ENCODE measurements at regions not wholly inside any gene's neighbourhood (a gene's known extent, or its start where the extent isn't known, plus 50 kb on each side); places are given as distances from the start of the nearest gene placed in this dataset.

GRCh38 chr2:121028577-121028976 lies 256.4 kb downstream of the TFCP2L1 start:
- no peak for DNase-seq (ENCODE audit: low read depth)

- no peak for DNase-seq (ENCODE audit: low read depth)
Measured at GRCh38 chr2:121030523-121030922, 254.5 kb downstream of the TFCP2L1 start.

DNA sequence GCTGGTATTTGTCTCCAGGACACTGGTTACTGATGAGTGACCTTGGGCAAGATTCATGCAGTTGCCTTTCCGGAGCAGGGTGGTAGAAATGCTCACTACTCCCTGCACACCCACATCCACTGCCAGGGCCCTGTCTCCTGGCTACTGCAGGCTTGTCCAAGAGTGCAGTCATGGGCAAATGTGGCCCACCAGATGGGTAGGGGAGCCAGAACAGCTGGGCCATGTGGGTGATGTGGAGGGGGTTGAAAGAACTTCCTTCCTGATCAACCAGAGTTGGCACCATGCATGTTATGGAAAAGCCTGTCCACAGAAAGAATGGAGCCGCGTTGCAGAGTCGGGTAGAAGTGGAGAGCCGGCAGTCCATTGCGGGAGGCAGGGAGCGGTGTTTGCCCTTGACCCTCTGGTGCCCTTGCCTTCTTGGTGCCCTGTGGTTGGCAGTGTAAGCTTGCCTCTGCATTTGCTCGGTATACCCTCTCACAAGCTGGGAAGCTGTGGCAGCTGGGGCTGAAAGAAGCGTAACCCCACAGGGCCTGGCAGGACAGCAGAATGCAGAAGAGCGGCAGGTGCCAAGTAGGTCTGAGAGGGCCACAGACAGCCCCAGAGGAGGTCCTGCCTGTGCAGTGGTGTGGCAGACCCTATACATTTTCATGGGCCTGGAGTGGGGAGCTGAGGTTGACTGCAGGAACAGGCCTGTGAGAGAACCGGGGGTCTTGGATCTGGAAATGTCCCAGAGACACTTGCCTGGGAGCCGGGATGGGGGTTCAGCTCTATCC lies 253.2 kb downstream of the TFCP2L1 start:
- DNase-seq (ENCODE audit: low read depth), result no peak

- DNase-seq (ENCODE audit: low read depth), result no peak
Measured at GRCh38 chr2:121033461-121033996, 251.5 kb downstream of the TFCP2L1 start.

DNA sequence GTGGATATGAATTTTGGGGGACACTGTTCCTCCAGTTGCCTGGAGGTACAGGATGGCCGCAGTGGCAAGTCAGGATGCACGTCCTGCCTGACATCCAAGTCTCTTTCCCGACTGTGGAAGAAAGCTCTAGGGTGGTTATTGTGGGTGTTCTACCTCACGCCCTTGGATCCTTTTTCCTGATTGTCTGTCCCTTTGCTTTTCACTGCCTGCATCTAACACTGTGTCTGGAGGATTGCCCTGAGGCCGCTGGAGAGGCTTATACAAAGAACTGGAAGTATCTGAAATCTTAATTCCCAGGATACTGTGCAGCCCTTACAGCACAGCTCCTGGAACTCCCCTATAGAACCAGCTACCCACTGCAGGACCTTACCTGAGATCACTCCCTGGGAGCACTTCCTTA lies 250.5 kb downstream of the TFCP2L1 start:
- DNase-seq (ENCODE audit: low read depth), result no peak

DNA sequence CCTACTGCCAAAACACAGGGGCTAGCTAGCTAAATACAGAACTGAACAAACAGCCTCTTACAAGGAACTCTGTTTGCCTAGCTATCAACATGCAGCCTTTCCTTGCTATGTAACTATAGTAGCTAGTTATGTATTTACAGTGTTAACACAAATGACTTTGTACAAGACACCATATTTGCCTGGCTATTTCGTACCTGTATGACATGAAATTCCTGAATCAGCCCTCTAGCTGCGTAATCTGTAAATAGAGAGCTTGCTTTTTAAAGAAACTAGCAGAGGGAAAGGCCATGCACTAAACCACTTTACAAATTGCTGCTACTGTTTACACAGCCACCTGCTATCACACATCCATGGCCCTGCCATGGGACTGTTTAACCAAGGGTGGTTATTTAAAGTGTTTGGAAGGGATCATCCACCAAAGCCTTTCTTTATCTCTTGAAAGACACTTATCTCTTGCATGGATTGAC lies 248.7 kb downstream of the TFCP2L1 start:
- DNase-seq (ENCODE audit: low read depth), result no peak

DNA sequence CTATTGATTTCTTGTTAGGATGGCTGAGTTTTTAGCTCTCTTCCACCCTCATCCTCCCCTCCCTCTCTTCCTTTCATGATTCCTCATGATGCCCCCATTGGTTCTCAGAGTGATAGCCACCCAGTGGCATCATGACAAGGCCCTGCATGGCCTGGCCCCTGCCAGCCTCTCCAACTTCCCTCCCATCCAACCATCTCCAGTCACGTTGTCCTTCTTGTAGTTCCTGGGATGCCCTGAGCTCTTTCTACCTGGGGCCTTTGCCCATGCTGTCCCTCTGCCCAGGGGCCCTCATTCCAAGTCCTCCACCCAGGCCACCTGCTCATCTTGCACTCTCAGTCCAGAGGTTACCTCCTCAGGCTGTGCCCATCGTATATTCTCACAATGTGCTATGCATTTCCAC lies 247.5 kb downstream of the TFCP2L1 start:
- DNase-seq (ENCODE audit: low read depth), result no peak

DNA sequence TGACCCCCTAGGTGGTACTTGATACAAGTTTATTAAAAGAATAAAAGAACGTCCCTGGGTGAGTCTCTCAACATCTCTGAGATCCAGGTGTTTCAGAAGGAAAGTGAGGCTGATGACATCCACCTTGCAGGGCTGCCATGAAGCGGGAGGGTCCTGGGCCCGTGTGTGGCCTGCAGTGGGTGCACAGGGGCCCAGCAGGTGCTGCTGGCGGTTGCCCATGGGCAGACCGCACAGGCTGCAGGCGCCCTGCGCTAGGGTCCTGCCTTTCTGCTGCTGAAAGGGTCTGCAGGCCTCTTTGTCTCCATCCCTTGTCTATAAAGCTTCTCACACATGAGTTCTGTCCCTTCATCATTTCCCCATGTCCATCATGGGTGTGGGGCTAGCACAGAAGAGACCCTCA lies 247.0 kb downstream of the TFCP2L1 start:
- no peak for DNase-seq (ENCODE audit: low read depth)

DNA sequence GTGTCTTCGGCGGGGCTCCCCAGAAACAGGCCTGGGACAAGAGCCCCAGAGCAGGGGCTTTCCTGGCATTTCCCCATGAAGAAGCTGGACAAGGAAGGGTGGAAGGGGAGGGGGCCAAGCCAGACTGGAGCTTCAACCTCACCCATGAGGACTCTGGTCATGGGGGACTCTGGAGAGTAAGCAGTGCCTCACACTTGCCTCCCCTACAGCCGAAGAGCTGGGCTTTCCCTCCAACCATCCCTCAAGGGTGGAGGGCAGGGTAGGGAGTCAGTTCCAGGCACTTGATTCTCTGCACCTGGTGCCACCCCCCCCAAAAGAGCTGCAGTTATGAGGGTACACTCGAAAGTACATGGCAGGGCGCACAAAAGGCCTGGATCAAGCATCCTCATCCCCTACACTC lies 246.6 kb downstream of the TFCP2L1 start:
- no peak for DNase-seq (ENCODE audit: low read depth)

DNA sequence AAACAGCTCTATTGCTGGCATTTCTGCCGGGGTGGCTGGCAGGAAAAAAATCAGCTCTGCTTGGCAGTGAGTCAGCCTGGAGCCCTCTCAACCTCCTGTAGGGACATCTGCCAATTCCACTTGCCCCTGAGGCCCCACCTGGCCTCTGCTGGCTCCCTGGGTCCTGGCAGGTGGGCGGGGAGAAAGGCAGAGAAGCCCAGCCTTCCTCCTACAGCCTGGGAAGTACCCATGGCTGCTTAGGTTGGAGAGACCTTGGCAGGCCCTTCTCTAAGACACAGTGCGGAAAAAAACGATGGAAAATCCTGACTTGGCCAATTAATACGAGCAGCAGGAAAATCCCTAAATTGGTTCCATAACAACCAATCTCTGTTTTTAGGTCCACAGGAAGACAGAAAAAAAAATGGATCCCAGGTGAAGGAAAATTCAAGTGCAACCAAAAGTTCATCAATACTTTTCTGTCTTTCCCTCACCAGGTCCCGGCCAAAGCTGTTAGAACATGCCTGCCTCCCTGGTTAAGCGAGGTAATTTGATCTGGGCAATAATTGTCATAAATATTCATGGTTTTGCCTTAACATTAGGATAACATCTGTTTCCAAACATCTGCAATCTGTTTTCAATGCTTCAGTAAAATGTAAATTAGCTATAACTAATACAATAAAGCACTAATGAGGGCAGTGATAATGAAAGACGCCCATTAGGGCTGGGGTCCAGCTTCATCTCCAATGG lies 245.9 kb downstream of the TFCP2L1 start:
- no peak for DNase-seq (ENCODE audit: low read depth)

- DNase-seq (ENCODE audit: low read depth), result no peak
Measured at GRCh38 chr2:121039679-121040078, 245.3 kb downstream of the TFCP2L1 start.

DNA sequence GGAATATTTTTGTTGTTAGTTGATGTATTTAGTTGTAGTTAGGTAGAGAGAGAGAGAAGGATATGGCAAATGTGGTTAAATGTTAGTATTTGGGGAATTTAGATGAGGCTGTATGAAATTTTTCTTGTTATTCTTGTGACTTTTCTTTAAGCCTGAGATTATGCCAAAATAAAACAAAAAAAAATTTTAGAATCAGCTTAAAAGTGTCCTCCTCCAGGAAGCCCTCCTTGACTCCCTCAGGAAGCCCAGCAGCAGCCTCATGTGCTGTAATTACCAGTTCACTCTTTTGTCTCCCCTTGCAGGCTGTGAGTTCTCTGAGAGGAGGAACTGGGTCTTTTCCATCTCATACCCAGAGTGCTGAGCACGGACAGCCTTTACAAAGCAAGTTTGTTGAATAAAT lies 243.5 kb downstream of the TFCP2L1 start:
- DNase-seq (ENCODE audit: low read depth), result no peak

- DNase-seq (ENCODE audit: low read depth), result no peak
Measured at GRCh38 chr2:121043061-121043826, 241.8 kb downstream of the TFCP2L1 start.

- DNase-seq (ENCODE audit: low read depth), result no peak
Measured at GRCh38 chr2:121043827-121044222, 241.2 kb downstream of the TFCP2L1 start.

DNA sequence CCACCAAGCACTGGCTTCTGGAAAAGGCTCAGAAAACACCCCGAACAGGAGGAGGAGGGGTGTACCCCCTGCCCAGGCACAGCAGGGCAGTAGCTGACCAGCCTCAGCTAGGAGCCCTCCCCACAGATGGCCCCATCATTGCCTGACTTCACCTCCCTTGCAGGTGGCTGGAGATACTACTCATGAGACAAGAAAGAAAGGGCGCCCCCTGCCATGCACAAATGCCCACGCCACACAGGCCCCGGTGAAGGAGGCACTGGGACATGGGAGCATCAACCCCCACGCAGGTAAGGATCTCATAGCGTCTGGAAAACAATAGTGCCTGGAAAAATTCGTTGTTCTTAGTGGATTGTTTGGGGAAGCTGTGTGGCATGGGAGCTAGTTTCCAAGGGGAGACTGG lies 240.6 kb downstream of the TFCP2L1 start:
- DNase-seq (ENCODE audit: low read depth), result no peak

DNA sequence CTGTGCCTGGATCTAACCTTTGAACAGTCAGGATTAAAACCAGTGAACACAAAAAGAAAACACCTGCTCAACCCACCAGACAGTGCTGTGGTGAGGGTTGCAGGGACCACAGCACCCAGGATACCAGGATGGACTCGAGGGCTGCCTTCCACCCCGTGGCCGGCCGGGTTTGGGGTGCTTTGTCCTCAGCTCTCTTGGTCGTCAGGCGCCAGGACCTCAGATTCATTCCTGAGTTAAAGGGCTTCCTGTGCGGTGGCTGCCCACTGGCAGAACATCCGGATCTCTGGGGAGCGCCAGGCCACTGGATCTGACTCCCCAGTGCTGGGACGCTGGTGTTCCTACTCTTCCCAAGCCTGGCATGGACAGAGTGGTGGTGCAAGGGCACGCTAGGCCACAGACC lies 239.8 kb downstream of the TFCP2L1 start:
- no peak for DNase-seq (ENCODE audit: low read depth)

DNA sequence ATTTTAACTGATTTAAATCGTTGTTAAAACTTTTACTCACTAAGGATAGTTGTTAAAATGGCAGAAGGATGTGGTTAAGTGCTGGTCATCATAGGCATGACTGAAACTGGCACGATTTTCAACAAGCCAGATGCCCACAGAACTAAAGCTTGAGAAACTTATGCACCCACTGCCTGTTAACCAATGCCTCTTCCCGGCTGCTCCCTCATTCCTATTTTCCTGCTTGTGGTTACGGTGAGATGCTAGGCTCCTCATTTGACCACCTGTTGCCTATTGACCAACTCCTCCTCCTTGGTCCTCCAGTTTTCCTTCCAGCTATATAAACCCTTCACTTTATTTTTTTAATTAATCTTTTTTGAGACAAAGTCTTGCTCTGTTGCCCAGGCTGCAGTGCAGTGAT lies 238.7 kb downstream of the TFCP2L1 start:
- DNase-seq (ENCODE audit: low read depth), result peak; percentile 2

GRCh38 chr2:121047383-121047782 lies 237.6 kb downstream of the TFCP2L1 start:
- no peak for DNase-seq (ENCODE audit: low read depth)

- DNase-seq (ENCODE audit: low read depth), result no peak
Measured at GRCh38 chr2:121049131-121049530, 235.9 kb downstream of the TFCP2L1 start.

- no peak for DNase-seq (ENCODE audit: low read depth)
Measured at GRCh38 chr2:121049950-121050585, 234.9 kb downstream of the TFCP2L1 start.

DNA sequence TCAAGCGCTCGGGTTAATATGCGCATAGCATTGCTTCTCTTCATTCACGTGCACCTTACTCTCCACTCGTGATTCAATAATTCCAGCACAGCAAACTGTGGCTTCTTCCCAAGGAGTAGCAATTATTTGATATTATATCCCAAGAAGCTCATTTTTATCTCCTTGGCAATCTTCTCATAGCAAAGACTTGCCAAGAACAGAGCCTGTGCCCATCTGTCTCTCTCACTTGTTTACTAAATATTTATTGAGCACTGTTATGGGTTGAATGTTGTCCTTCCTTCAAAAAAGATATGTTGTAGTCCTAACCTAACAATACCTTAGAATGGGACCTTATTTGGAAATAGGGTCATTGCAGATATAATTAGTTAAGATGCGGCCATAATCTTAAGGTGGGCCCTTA lies 233.7 kb downstream of the TFCP2L1 start:
- DNase-seq (ENCODE audit: low read depth), result no peak

- DNase-seq (ENCODE audit: low read depth), result no peak
Measured at GRCh38 chr2:121052023-121052422, 233.0 kb downstream of the TFCP2L1 start.

Data from HS-5 (cell line).